ENCODE measurements at regions not wholly inside any gene's neighbourhood (a gene's known extent, or its start where the extent isn't known, plus 50 kb on each side); places are given as distances from the start of the nearest gene placed in this dataset.
"Not testable (repeated sequence)": the region's sequence is repeated elsewhere in the genome, so short reads cannot be mapped to it uniquely, and the experiment has no call there.

- TF ChIP-seq, protein P1, sequence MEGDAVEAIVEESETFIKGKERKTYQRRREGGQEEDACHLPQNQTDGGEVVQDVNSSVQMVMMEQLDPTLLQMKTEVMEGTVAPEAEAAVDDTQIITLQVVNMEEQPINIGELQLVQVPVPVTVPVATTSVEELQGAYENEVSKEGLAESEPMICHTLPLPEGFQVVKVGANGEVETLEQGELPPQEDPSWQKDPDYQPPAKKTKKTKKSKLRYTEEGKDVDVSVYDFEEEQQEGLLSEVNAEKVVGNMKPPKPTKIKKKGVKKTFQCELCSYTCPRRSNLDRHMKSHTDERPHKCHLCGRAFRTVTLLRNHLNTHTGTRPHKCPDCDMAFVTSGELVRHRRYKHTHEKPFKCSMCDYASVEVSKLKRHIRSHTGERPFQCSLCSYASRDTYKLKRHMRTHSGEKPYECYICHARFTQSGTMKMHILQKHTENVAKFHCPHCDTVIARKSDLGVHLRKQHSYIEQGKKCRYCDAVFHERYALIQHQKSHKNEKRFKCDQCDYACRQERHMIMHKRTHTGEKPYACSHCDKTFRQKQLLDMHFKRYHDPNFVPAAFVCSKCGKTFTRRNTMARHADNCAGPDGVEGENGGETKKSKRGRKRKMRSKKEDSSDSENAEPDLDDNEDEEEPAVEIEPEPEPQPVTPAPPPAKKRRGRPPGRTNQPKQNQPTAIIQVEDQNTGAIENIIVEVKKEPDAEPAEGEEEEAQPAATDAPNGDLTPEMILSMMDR (IDR thresholded peaks at IDR 0.05; ENCODE audit: control insufficient read depth, insufficient read depth, low read depth, low read length, missing control alignments), result peak; percentile 48
- not testable (repeated sequence) for DNase-seq (ENCODE audit: low read depth); H3K4me3 ChIP-seq (ENCODE audit: control insufficient read depth, low read depth, low read length)
Observed at GRCh38 chr13:111440492-111440891, 120.0 kb downstream of the TEX29 start.

DNA sequence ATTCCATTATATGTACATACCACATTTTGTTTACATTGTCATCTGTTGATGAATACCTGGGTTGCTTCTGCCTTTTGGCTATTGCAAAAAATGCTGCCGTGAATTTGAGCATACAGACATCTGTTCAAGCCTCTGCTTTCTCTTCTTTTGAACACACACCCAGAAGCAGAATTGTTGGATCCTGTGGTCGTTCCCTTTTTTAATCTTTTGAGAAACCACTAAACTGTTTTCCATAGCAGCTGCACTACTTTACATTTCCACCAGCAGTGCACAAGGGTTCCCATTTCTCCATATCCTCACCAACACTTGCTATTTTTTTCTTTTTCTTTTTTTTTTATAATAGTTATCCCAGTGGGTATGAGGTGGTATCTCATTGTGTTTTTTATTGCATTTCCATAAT, 123.5 kb downstream of the TEX29 start:
- DNase-seq (ENCODE audit: low read depth), result no peak
- no peak overlapping the region for H3K4me3 ChIP-seq (ENCODE audit: control insufficient read depth, low read depth, low read length)
- TF ChIP-seq, protein P1 (IDR thresholded peaks at IDR 0.05; ENCODE audit: control insufficient read depth, insufficient read depth, low read depth, low read length, missing control alignments), result no peak

GRCh38 chr13:111448504-111448903, 128.1 kb downstream of the TEX29 start:
- TF ChIP-seq, protein P1 (IDR thresholded peaks at IDR 0.05; ENCODE audit: control insufficient read depth, insufficient read depth, low read depth, low read length, missing control alignments), result no peak
- no peak for DNase-seq (ENCODE audit: low read depth)
- no peak overlapping the region for H3K4me3 ChIP-seq (ENCODE audit: control insufficient read depth, low read depth, low read length)

GRCh38 chr13:111449041-111449440, 128.6 kb downstream of the TEX29 start:
- no peak overlapping the region for H3K4me3 ChIP-seq (ENCODE audit: control insufficient read depth, low read depth, low read length)
- TF ChIP-seq, protein P1 (IDR thresholded peaks at IDR 0.05; ENCODE audit: control insufficient read depth, insufficient read depth, low read depth, low read length, missing control alignments), result no peak
- DNase-seq (ENCODE audit: low read depth), result no peak

DNA sequence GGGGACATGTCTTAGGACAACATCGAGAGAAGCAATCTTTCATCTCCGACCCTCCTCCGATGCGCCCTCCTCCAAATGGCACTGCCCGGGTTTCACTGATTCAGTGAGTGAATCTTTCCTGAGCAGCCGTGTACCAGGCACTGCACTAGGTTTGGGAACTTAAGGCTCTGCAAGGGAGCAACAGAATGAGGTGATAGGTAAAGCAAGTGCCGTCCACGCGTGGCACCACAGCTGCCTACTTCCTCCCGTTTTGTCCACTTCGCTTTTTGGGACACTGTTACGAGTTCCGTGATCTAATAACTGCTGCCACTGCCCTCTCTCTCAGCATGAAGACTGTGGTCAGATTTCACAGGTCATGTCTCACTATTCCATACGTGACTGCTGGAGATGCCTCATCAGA, 131.0 kb downstream of the TEX29 start:
- no peak overlapping the region for H3K4me3 ChIP-seq (ENCODE audit: control insufficient read depth, low read depth, low read length)
- TF ChIP-seq, protein P1 (IDR thresholded peaks at IDR 0.05; ENCODE audit: control insufficient read depth, insufficient read depth, low read depth, low read length, missing control alignments), result no peak
- DNase-seq (ENCODE audit: low read depth), result no peak

- DNase-seq (ENCODE audit: low read depth), result no peak
Observed at GRCh38 chr13:111456452-111457230, 136.2 kb downstream of the TEX29 start.

More at GRCh38 chr13:111456452-111457230, 136.2 kb downstream of the TEX29 start:
- TF ChIP-seq, protein P1 (IDR thresholded peaks at IDR 0.05; ENCODE audit: control insufficient read depth, insufficient read depth, low read depth, low read length, missing control alignments), result no peak
- H3K4me3 ChIP-seq (ENCODE audit: control insufficient read depth, low read depth, low read length), result no peak overlapping the region

Data from AG09309 (cell line).